ENCODE measurements at regions not wholly inside any gene's neighbourhood (a gene's known extent, or its start where the extent isn't known, plus 50 kb on each side); places are given as distances from the start of the nearest gene placed in this dataset.

DNA sequence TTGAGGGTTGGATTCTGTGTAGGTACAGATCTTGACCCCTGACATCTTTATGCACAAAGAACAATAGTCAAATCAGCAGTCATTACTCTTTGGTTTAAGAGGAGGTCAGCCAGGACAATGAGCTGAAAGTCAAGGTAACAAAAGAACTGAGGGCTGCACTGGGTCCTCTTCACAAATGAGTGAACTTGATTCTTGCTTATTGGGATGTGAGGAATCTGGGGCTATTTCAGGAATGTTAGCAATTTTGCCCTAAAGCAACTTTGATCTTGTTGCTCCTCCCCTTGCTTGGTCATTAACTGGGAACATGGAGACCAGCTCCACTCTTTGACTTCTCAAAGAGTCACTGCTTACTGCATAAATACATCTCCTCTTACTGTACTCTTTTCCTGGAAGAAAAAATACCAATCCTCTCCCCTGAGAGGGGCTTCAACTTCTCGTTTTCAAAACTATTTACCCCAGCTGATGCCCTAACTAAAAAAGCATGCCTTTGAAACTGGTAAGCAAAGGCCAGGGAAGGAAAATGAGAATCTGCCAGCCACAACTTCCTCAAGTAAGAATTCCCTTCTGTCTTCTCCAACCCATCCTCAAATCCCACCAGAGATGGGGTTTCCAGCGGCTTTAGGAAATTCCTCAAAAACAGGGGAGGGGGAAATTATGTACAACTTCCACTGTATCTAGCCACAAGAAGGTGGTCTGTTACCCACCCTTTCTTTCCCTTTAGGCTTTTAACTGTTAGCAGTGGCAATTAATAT is 368.3 kb downstream of the ENC1 start:
- TF ChIP-seq, protein P1, sequence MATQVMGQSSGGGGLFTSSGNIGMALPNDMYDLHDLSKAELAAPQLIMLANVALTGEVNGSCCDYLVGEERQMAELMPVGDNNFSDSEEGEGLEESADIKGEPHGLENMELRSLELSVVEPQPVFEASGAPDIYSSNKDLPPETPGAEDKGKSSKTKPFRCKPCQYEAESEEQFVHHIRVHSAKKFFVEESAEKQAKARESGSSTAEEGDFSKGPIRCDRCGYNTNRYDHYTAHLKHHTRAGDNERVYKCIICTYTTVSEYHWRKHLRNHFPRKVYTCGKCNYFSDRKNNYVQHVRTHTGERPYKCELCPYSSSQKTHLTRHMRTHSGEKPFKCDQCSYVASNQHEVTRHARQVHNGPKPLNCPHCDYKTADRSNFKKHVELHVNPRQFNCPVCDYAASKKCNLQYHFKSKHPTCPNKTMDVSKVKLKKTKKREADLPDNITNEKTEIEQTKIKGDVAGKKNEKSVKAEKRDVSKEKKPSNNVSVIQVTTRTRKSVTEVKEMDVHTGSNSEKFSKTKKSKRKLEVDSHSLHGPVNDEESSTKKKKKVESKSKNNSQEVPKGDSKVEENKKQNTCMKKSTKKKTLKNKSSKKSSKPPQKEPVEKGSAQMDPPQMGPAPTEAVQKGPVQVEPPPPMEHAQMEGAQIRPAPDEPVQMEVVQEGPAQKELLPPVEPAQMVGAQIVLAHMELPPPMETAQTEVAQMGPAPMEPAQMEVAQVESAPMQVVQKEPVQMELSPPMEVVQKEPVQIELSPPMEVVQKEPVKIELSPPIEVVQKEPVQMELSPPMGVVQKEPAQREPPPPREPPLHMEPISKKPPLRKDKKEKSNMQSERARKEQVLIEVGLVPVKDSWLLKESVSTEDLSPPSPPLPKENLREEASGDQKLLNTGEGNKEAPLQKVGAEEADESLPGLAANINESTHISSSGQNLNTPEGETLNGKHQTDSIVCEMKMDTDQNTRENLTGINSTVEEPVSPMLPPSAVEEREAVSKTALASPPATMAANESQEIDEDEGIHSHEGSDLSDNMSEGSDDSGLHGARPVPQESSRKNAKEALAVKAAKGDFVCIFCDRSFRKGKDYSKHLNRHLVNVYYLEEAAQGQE (IDR thresholded peaks at IDR 0.05; ENCODE audit: low read depth) = no peak
- no peak; the same call in 1 of the 2 replicates for TF ChIP-seq FOXM1 (IDR thresholded peaks at IDR 0.05; ENCODE audit: borderline replicate concordance, low read depth)
- peak; percentile 99 for TF ChIP-seq TEAD4 (IDR thresholded peaks at IDR 0.05)
- no peak; the same call in 1 of the 2 replicates for TF ChIP-seq RAD21 (IDR thresholded peaks at IDR 0.05; ENCODE audit: low read depth)
- TF ChIP-seq CREB1 (IDR thresholded peaks at IDR 0.05; ENCODE audit: low read depth) = no peak
- TF ChIP-seq YY1 (IDR thresholded peaks at IDR 0.05; ENCODE audit: low read depth) = peak; percentile 16; the same call in 1 of the 2 replicates
- TF ChIP-seq EGR1 (IDR thresholded peaks at IDR 0.05) = no peak
- no peak for TF ChIP-seq TAF1 (IDR thresholded peaks at IDR 0.05; ENCODE audit: low read depth)
- TF ChIP-seq, protein P2, sequence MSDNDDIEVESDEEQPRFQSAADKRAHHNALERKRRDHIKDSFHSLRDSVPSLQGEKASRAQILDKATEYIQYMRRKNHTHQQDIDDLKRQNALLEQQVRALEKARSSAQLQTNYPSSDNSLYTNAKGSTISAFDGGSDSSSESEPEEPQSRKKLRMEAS (IDR thresholded peaks at IDR 0.05) = 0 out of 2 replicates have a peak, but pooled peaks have one; percentile 27
- TF ChIP-seq, protein P3, sequence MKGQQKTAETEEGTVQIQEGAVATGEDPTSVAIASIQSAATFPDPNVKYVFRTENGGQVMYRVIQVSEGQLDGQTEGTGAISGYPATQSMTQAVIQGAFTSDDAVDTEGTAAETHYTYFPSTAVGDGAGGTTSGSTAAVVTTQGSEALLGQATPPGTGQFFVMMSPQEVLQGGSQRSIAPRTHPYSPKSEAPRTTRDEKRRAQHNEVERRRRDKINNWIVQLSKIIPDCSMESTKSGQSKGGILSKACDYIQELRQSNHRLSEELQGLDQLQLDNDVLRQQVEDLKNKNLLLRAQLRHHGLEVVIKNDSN (IDR thresholded peaks at IDR 0.05) = no peak
- TF ChIP-seq CEBPB (IDR thresholded peaks at IDR 0.05) = peak; percentile 33; the same call in 1 of the 2 replicates
- TF ChIP-seq EP300 (IDR thresholded peaks at IDR 0.05; ENCODE audit: borderline replicate concordance) = peak; percentile 84
